ENCODE measurements at regions not wholly inside any gene's neighbourhood (a gene's known extent, or its start where the extent isn't known, plus 50 kb on each side); places are given as distances from the start of the nearest gene placed in this dataset.

DNA sequence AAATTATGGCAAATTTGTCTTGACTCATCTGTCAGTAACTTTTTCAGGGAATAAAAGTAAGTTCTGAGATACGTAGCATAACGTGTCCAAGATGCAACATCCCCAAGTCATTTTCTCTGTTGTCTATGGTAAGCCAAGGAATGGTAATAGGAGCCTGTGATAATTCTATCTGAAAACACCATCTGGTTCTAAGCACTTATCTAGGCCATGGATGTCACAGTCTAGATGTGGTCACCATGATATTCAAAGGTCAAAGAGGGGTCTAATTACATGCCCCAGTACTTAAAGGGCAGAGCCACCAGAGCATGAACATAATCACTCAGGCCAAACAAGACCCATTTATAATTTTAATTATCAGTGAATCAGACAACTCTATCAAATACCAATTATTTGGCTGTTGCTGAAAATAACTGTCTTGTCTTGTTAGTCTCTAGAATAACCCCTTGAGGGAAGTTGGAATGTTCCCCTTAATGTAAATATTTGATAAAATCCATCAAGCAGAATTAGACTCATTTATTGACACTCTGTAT is 225.1 kb upstream of the MPPED2 start:
- Histone ChIP-seq H4K8ac (ENCODE audit: low read depth in 2 of 2, low read length in 2 of 2) (no peak overlapping the region), H3K79me1 (ENCODE audit: low read depth in 1 of 2, low read length in 2 of 2) (no peaks in the 10 kb centered on the region), H2BK15ac (ENCODE audit: low read depth, low read length) (no peak overlapping the region), H3K56ac (ENCODE audit: extremely low read depth, insufficient read depth, low read length) (no peak overlapping the region), H3K23ac (ENCODE audit: low read depth, low read length) (no peak overlapping the region), H3K27ac (ENCODE audit: insufficient read depth, low read length) (no peak overlapping the region), H3K9me1 (ENCODE audit: insufficient read depth, low read length) (no peaks in the 10 kb centered on the region), H3K4me3 (ENCODE audit: insufficient read depth, low read depth, low read length) (no peak overlapping the region), H2BK20ac (ENCODE audit: low read depth, low read length) (no peak overlapping the region), H2AFZ (replicated peaks; ENCODE audit: low read length, poor library complexity) (no peak overlapping the region), H2AK9ac (replicated peaks; ENCODE audit: low read depth, low read length, poor library complexity) (no peak overlapping the region), H3K4me2 (ENCODE audit: low read depth, low read length) (no peak overlapping the region), H3K27me3 (ENCODE audit: control insufficient read depth, insufficient read depth, low read length) (no peaks in the 10 kb centered on the region), H3K9me3 (ENCODE audit: control insufficient read depth, insufficient read depth, low read length) (no peaks in the 10 kb centered on the region), H3K18ac (ENCODE audit: low read depth, low read length) (no peak overlapping the region), H3K36me3 (ENCODE audit: control insufficient read depth, insufficient read depth, low read length) (no peaks in the 10 kb centered on the region), H3K4ac (ENCODE audit: low read depth, low read length) (no peak overlapping the region), H2BK5ac (ENCODE audit: low read depth, low read length, poor library complexity, severe bottlenecking) (no peak overlapping the region), H3K14ac (replicated peaks; ENCODE audit: low read depth, low read length) (no peak overlapping the region), H3K9ac (ENCODE audit: low read depth, low read length) (no peak overlapping the region), H3K4me1 (ENCODE audit: control insufficient read depth, insufficient read depth, low read length) (no peaks in the 10 kb centered on the region), H4K91ac (ENCODE audit: insufficient read depth, low read depth, low read length) (no peak overlapping the region), H4K20me1 (ENCODE audit: insufficient read depth, low read length) (no peaks in the 10 kb centered on the region), H4K5ac (ENCODE audit: low read depth, low read length) (no peak overlapping the region), H2AK5ac (ENCODE audit: low read depth, low read length) (no peak overlapping the region), H2BK120ac (ENCODE audit: low read depth, low read length) (no peak overlapping the region)
- POLR2A ChIA-PET (ENCODE audit: unreplicated experiment) = no interaction called here
- BruUV-seq (replicated peaks) = no TSS peak
- no peak for ATAC-seq (ENCODE audit: low read depth)
- CTCF ChIA-PET = no interaction called here
- no peak for DNase-seq
- TF ChIP-seq USF2 (IDR thresholded peaks at IDR 0.05; ENCODE audit: low read depth, low read length) (no peak), SMC3 (IDR thresholded peaks at IDR 0.05; ENCODE audit: low read depth, low read length) (no peak), BHLHE40 (IDR thresholded peaks at IDR 0.05; ENCODE audit: low read depth, low read length) (no peak), RCOR1 (IDR thresholded peaks at IDR 0.05; ENCODE audit: insufficient replicate concordance, low read length) (no peak), MXI1 (IDR thresholded peaks at IDR 0.05; ENCODE audit: borderline replicate concordance, low read depth, low read length) (no peak), MAFK (IDR thresholded peaks at IDR 0.05; ENCODE audit: low read depth, low read length) (no peak), MAZ (IDR thresholded peaks at IDR 0.05; ENCODE audit: borderline replicate concordance, low read depth, low read length) (no peak), RFX5 (IDR thresholded peaks at IDR 0.05; ENCODE audit: low read depth, low read length) (no peak), CHD1 (IDR thresholded peaks at IDR 0.05; ENCODE audit: low read depth, low read length) (no peak), NFE2L2 (IDR thresholded peaks at IDR 0.05; ENCODE audit: low read depth, low read length) (no peak), CEBPB (IDR thresholded peaks at IDR 0.05; ENCODE audit: low read depth, low read length) (no peak), CTCF (conservative IDR thresholded peaks at IDR 0.05; ENCODE audit: low read depth, low read length) (no peak), FOS (IDR thresholded peaks at IDR 0.05; ENCODE audit: low read depth, low read length) (no peak), RAD21 (IDR thresholded peaks at IDR 0.05; ENCODE audit: low read length) (no peak), ELK1 (IDR thresholded peaks at IDR 0.05; ENCODE audit: borderline replicate concordance, low read depth, low read length) (no peak), POLR2A (IDR thresholded peaks at IDR 0.05; ENCODE audit: low read depth, low read length) (no peak)
- in situ Hi-C loops (cut with MboI; ENCODE audit: low sequenced_read_pairs) = no loop called here
- WGBS, 2 experiments (ENCODE audit: extremely low coverage in 2 of 2, insufficient read length in 1 of 2) = no CpG with 5 or more reads among the region's 2 CpGs
- intact Hi-C loops (cut with micrococcal nuclease) = no loop called here
- dilution Hi-C loops (cut with HindIII; ENCODE audit: low sequenced_read_pairs, unreplicated experiment) = no loop called here
